ENCODE measurements at regions not wholly inside any gene's neighbourhood (a gene's known extent, or its start where the extent isn't known, plus 50 kb on each side); places are given as distances from the start of the nearest gene placed in this dataset.

DNA sequence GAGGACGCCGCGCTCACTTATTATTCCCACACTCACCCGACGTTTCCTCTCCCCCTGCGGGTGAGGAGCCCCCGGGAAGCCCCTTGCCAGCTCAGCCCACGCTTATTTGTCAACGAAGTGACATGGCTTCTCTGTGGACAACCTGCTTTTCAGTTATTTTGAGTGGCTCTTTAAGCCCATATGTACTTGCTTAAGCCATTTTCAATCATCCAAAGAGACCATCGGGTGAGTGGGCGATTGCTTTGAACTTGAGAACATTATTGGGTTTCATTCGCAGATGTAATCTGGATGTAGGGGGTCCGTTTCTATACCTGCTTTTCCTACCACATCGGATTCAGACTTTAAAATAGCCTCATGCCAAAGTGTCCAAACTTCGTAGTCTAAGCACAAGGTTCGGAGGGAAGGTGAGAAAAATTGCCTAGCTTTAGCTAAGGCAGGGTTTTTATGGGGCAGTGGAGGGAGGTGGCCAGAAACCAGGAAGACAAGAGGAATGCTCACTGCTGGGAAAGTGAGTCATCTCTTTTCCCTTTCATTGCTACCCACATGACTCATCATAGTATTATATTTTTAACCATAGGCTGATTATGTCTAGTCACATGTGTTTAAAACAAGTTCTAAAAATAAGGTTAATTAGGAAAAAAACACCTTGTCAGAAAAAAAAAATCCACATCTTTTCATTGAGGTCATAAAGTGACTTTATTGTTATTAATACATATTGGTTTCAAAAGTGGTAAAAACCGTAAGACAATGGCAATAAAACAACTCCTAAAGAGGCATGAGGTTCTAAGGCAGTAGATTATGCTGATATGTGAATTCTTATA is 773.1 kb upstream of the NR2F2 start:
- no peak for DNase-seq (ENCODE audit: low read depth in 3 of 3)

DNA sequence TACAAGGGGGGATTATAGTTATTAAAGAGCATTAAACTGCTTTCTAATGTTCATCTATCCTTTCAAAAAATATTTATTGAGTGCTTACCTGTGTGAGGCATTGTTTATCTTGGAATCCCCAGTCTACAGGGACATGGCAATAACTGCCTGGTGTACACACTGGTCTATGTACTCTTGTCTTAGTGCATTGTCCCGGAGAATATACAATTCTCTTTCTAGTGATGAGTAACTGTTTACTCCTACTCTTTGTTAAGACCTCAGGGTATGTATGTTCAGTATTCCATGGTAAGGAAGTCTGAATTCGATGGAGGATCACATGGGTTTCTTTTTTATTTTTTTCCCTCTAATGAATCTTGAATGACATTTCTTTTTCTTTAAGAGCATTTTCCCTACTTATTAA is 772.4 kb upstream of the NR2F2 start:
- DNase-seq (ENCODE audit: low read depth in 3 of 3), result no peak

DNA sequence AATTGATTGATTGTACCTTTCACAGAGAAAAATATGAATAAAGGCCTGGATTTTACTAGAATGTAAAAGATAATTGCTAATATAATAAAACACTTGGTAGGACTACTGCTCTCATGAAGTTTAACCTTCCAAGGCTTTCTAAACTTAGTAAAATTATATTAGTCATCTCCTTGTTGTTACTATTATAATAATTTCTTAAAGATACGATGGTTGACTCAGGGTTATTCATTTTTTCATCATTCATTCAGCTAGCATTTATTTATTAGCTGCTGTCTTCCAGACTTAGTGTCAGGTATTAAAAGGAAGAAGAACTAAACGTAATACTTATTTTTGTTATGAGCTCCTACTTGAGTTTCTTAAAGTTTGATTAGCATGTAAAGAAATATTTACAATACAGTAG is 771.6 kb upstream of the NR2F2 start:
- no peak for DNase-seq (ENCODE audit: low read depth in 3 of 3)

DNA sequence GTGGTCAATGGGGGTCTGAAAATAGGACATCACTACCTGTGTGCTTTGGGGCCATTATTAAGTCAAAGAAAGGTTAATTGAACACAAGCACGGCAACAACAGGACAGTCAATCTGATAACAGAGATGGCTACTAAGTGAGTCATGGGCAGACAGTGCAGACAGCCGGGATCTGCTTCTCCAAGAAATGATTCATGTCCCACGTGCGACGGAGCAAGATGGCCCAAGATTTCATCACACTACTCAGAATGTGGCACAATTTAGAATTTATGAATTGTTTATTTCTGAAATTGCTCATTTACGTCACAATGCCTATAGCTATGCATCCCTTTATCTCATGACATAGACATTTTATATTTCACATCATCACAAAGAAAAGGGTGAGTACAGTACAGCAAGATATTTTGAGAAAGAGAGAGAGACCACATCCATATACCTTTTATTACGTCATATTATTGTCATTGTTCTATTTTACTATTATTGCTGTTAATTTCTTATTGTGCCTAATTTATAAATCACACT is 770.6 kb upstream of the NR2F2 start:
- DNase-seq (ENCODE audit: low read depth in 3 of 3), result no peak

DNA sequence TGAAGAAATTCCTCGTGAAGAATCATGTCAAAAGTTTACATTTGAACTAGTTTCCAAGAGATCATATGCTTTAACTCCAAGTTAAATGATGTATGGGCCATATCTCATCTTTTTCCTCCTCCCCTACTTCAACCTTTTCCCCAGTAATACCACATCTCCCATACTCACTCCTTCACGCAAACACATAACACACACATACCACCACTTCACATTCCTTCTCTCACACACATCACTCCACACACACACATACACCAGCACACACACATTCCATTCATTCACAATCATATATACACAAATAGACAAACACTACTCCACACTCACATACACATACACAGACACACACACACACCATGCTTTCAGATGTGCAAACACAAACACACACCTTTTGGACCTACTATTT is 769.0 kb upstream of the NR2F2 start:
- no peak for DNase-seq (ENCODE audit: low read depth in 3 of 3)

DNA sequence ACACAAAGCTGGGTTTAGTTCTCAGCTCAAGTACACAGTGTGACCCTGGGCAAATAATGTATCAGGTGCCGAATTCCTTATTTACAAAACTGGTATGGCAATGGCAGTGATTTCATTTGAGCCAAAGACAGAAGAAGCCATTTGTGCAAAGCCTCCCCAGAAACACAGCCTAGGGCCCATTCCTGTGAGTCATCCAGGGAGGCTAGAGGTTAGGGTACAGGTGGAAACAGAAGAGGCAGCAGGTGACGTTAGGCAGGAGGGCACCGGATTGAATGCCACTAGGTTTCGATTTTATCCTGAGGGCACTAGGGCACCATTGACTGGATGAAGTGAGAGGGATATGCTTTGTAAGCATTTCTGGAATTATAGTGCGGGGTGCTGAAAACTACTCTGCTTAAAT is 766.9 kb upstream of the NR2F2 start:
- no peak for DNase-seq (ENCODE audit: low read depth in 3 of 3)

DNA sequence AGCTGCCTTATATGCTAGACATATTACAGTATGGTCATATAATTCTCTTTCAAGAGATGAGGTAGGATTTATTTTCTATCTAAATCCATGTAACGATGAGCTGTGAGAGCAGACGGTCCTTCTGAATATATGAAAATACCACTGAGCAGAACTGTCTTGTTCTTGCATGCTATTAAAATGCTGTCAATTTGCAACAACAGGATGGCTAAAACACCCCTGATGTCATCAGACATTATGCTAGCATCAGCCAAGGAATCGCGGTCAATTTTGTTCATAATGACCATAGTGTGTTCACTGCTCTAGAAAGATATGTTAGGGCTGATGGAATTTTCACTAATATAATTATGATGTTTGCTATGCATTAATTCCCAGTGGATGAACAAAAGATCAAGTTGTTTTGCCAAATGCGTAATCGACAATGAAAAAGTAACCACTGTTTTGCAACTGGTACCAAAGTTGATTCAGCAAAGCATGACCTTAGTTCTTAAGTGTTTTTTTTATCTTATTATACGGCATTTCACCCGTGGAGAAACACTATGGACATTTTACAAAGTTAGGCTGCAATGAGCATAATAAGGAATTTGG is 765.4 kb upstream of the NR2F2 start:
- no peak for DNase-seq (ENCODE audit: low read depth in 3 of 3)

DNA sequence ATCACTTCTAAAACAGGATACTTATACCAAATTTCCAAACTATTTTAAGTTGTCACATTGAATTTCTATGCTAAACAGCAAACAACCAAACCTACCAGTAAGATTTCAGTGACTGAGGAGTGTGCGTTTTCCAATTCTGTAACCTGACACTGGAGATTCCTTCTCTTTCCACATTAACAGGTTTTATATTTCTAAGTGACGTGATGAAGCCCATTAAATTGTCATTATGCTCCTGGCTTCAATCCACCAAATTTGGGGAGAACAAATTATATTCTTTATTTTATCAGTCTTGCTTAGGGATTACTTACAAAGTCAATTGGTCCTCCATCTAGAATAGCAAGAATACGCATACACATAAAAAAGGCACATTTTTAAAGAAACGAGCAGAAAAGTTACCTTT is 764.8 kb upstream of the NR2F2 start:
- DNase-seq (ENCODE audit: low read depth in 3 of 3), result no peak

DNA sequence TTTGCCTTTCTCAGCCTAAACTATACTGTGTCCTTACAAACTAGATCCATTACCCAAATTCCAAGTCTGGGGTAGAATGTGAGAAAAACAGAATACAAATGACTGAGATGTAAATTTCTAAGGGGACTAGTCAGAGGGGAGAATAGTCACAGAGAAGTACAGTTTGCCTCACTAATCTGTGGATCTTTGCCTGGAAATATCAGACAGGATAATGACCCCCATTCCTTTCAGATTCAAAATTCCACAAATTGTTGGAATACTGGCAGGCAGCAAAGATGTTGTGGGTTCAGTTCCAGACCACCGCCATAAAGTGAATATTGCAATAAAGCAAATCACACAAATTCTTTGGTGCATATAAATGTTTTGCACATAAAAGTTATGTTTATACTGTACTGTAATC is 762.8 kb upstream of the NR2F2 start:
- no peak for DNase-seq (ENCODE audit: low read depth in 3 of 3)

DNA sequence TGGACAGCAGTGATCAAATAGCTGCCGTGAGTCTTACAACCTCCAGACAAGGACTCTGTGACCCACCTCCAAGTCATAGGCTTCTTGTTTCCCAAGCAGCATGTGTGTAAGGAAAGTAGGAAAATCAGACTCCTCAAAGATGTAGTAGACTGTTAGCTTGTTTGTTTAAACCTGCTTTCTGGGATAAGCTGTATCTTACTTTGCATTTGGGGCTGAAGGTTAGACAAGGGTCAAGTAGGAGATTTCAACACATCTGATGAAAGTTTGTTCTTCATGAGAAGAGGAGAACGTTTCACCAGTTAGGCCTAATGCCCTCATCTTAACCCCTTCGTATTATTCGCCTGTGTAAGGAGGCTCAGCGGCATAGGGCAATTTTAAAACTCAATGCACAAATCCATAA is 756.4 kb upstream of the NR2F2 start:
- DNase-seq (ENCODE audit: low read depth in 3 of 3), result no peak

DNA sequence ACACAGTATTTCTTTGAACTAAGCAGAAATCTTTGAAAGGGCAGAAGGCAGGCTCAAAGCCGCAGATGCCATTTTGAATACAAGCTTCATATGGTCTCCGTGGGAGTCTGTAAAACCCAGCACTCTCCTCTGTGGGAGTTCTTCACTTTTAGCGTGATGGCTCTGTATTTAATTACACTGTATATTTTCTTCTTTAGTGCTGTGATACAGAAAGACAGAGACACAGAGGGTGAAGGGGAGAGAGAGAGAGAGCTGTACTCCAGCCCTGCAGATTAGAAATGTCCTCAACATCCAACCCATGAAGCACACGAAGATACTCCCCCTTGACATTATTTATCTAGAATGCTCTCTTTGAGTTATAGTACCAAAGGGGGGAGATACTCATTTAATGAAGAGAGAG is 752.6 kb upstream of the NR2F2 start:
- no peak for DNase-seq (ENCODE audit: low read depth in 3 of 3)

DNA sequence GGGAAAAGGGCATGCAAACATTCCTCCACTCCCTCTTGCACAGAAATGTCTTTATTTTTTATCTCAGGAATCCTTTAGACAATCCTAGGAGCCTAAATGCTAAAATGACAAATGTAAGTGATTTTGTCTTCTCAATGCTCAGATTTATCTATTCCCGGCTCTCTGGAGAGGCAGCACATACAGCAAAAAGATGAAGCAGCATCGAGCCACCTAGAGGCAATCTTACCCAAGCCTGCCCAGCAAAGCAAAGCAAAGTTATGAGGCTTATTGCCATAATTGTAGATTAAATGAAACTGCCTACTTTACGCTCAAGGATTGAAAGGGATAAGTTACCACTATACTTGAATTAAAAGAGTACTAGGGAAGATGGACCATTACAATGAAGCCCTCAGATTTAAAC is 750.4 kb upstream of the NR2F2 start:
- DNase-seq (ENCODE audit: low read depth in 3 of 3), result no peak

DNA sequence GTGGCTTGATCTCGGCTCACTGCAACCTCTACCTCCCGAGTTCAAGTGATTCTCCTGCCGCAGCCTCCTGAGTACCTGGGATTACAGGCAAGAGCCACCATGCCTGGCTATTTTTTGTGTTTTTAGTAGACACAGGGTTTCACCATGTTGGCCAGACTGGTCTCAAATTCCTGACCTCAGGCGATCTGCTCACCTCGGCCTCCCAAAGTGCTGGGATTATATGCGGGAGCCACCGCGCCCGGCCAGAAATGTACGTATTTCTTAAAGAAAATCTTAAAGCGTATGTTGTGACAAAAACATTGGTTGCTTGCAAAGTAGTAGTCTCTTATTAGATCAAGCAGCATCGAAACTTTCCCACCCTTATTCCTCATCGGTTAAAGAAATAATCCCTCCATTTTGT is 748.9 kb upstream of the NR2F2 start:
- no peak for DNase-seq (ENCODE audit: low read depth in 3 of 3)

DNA sequence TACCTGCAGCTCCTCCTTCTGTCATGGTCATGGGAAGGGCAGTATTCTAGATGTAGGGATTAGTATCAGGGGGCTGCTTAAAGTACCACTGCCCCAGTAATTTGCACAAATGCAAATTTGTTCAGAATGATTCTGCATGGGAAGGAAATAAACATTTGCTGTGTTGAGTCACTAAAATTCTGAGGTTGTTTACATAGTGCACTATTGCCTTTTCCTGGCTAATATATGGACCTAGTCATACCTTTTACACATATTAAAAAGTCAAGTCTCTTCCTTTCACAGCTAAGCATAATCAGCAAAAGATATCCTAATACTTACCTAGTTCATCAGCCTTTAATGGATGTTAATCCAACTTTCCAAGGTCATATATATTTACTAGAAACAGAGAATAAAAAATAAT is 746.4 kb upstream of the NR2F2 start:
- DNase-seq (ENCODE audit: low read depth in 3 of 3), result no peak

DNA sequence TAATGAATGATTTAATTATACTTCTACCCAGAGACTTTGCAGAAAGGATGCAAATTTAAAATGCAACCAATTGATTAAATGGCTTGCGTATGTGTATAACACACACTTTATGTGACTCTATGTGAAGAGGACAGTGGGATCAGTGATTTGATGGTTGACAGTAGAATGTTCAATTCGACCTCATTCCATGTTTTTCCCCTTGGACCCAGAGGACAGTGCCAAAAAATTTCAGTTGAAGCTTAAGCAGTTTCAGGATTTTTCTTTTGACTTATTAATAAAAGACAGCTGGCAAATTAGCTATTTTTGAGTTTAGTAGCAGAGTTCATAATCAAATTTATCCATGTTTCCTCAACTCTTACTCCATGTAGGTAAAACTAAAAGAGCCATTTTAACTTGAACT is 742.4 kb upstream of the NR2F2 start:
- DNase-seq (ENCODE audit: low read depth in 3 of 3), result no peak

DNA sequence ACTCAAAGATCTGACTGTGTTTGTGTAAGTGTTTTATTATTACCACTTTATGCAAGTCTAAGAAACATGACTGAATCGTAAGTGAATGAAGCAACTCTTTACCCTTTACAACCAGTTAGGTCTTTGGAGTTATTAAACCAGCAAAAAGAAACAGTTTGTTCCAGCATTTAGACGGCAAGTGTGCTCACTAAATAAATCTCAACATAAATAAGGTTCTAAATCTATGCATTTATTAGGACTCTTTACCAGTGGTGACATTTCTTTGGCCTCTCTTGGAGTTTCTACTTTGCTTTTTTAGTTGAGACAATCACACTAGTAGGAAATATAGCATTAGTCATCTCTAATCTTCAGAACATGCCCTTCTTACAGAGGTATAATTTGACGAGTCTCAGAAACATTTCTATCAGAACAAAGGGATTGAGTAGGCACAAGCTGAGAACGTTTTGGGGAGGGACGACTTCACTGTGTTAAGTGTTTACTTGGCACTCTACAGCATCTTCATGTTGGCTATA is 739.9 kb upstream of the NR2F2 start:
- no peak for DNase-seq (ENCODE audit: low read depth in 3 of 3)

DNA sequence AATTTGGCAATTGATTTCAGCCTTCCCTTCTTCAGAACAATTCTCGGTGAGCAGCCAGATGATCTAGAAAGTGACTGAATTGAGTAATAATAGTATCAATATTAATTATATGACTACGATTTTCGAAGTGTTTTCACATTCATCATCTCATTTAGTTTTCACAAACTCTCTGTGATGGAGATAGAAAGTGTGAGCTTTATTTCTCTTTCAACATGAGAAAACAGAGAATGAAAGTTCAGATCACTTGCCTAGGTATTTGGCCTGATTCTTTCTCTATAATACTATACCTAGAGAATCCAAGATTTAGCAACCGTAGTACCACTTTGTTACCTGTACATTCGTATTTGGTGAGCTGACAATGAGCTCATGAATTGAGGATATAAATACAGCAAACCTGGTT is 739.2 kb upstream of the NR2F2 start:
- no peak for DNase-seq (ENCODE audit: low read depth in 3 of 3)

DNA sequence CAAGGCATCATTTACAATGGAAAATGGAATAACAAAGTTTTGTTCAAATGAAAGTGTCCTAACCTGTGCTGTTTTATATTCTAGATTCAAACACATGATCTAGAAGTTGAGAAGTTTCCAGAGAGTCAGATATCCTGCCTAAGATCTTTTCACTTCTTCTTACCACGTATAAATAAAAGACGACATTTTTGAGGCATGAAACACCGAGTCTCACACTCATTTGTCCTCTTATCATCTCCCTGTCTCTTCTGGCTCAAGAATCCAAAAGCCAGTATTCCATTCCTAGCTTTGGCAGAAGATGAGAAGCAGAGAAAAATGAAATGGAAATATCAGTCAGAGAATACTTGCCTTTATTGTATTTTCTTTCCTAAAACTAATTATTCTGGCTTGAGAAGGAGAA is 738.6 kb upstream of the NR2F2 start:
- DNase-seq (ENCODE audit: low read depth in 3 of 3), result no peak

DNA sequence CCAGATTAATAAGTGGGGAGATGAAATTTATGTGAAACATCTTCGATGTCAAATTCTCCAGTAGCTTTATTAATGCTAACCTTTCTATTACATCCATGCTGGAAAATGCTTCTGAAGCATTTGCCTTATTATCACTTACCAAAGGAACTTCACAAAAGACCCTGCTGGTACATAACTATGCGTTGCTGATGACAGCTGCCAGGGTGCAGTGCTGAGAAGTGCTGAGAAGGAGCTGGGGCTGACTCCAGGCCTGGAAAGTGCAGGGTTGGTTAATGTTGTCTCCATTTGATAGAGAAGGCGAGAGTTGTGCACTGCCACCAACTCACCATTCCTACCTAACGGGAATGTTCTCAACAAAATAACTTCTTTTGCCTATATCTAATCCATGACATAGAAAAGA is 736.0 kb upstream of the NR2F2 start:
- no peak for DNase-seq (ENCODE audit: low read depth in 3 of 3)

DNA sequence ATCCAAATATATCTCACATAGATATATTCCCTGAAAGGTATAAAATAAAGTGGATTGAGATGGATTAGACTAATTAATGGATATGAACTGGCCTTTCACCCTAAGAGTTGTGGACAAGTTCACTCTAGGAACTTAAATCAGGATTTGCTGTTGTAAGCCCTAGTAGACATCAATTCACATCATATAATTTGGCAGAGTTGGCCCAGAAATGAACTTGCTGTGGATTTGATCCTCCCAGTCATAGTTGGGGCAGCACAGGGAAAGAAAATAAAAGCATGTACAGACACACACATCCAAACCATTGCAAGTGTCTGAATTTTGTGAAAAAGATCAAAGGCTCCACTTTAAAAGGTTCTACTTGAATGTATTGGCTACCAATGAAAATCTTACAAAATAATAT is 734.7 kb upstream of the NR2F2 start:
- no peak for DNase-seq (ENCODE audit: low read depth in 3 of 3)

DNA sequence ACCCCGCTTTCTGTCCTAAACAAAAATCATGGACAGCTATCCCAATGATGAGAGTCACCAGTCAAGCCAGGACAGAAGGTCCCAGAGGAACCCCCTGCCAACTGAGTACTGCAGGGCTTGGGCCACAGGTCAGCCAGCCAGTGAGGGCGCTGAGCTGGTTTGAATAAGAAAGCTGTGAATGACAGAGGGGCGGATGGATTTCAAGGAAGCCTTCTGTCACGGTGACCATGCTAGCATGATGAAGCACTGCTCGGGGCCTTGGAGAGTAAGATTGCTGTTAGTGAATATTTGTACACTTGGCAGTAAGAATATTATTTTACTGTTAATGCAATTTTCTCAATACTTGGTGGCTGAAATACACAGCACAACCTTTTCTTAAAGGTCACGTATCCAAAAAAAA is 734.0 kb upstream of the NR2F2 start:
- no peak for DNase-seq (ENCODE audit: low read depth in 3 of 3)

DNA sequence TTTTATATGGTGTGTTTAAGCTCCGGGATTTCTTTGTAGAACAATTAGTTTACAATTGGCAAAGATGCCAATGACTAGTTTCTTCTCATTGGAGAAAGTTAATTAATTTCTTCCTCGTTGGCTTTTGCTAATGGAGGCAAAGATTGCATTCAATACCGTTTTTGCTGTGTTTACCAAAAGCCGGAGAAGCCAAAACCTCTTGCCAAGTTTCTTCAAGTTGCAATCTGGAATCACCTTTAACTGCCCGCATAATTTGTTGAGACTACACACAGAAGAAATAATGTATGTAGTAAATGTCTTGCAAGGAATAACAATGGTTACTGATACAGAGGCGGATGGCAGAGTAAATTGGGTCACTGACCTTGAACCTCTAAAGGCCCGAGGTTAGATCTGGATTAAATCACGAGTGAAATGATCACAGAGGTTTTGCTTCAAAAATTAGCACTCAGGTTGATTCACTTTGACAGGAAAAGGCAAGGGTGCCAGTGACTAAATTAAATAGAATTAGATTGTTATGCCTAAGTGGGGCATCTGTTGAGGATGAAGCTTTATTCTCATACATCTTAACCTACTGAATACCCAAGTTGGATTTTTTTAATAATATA is 732.1 kb upstream of the NR2F2 start:
- no peak for DNase-seq (ENCODE audit: low read depth in 3 of 3)

DNA sequence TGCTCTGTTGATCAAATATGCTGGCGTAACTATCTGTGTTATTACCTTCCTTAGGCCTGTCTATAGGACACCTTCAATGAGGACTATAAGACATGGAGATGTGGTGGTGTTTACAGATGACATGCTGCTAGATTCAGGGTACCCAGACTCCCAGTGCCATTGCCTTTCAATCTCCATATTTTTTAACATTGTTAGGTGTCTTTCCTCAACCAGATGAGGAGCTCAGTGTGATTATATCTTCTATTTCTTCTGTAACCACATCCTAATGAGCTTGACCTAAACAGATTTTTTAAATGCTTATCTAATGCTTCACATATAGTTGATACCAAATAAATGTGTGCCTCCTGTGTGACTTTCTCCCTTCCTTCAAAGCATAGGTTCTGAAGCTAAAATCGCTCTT is 730.1 kb upstream of the NR2F2 start:
- no peak for DNase-seq (ENCODE audit: low read depth in 3 of 3)

Data from stimulated activated CD4-positive, alpha-beta T cell treated with anti-CD3 and anti-CD28 coated beads, TNF-alpha, amount 100 ng/mL, for 48 hours (primary cell).